ENCODE measurements at regions not wholly inside any gene's neighbourhood (a gene's known extent, or its start where the extent isn't known, plus 50 kb on each side); places are given as distances from the start of the nearest gene placed in this dataset.

DNA sequence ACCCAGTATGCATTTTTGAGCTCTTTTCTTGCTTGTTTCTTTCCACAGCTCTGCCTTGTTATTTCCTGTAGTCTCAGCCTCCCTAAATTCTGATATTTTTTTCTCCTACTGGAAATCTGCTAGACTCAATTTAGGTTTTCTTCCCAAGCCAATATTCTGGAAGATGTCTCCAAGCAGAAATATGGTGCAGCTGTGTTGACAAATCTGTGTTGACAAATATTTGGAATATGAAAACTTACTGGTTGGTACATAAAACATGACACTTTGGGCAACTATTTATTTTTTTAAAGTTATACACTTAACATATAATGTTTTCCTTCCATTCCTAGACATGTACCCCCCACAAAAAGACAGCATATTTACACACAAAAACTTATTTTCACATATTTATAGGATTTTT is 1048.4 kb downstream of the NCAM2 start:
- no peak for DNase-seq (ENCODE audit: low read depth in 1 of 2, low spot score in 2 of 2)
- no peak for FAIRE-seq
- H4K8ac ChIP-seq (ENCODE audit: extremely low read depth, insufficient read depth, low read length): no peak overlapping the region
- no peak overlapping the region for H4K91ac ChIP-seq (replicated peaks; ENCODE audit: insufficient read length, low read length)
- no peak overlapping the region for H2AK5ac ChIP-seq (ENCODE audit: low read depth, low read length)
- H4K5ac ChIP-seq (ENCODE audit: insufficient read length, low read depth, low read length): no peak overlapping the region
- no peak overlapping the region for H3K18ac ChIP-seq (ENCODE audit: extremely low read depth, low read length)
- no peak overlapping the region for H3K4me2 ChIP-seq (ENCODE audit: insufficient read depth in 1 of 2, low read depth in 2 of 2, low read length in 2 of 2)
- no peak overlapping the region for H2BK15ac ChIP-seq (ENCODE audit: low read length)
- no peak overlapping the region for H3K4me3 ChIP-seq (ENCODE audit: extremely low read depth in 1 of 4, insufficient read depth in 2 of 4, low read depth in 3 of 4, low read length in 4 of 4)
- no peaks in the 10 kb centered on the region for H3K79me2 ChIP-seq (ENCODE audit: control insufficient read depth in 1 of 2, insufficient read depth in 2 of 2, low read length in 2 of 2)
- CTCF ChIA-PET (ENCODE audit: partially characterized antibody): no interaction called here
- H3K14ac ChIP-seq (ENCODE audit: insufficient read length): no peak overlapping the region
- no peak overlapping the region for H3K56ac ChIP-seq (replicated peaks; ENCODE audit: insufficient read length, low read depth, low read length)
- H3K4ac ChIP-seq (replicated peaks; ENCODE audit: insufficient read length, low read depth, low read length): no peak overlapping the region
- H3K9ac ChIP-seq (replicated peaks in 1 of 4; ENCODE audit: extremely low read depth in 1 of 4, low read depth in 3 of 4, low read length in 3 of 4): no peak overlapping the region
- H3K27me3 ChIP-seq (replicated peaks in 1 of 4; ENCODE audit: control insufficient read depth in 3 of 4, extremely low read depth in 1 of 4, insufficient read depth in 3 of 4, low read length in 3 of 4): no peaks in the 10 kb centered on the region
- H3K79me1 ChIP-seq (ENCODE audit: low read depth, low read length): no peaks in the 10 kb centered on the region
- H3K27ac ChIP-seq (ENCODE audit: low read depth, low read length): no peak overlapping the region
- H2BK120ac ChIP-seq (replicated peaks; ENCODE audit: low read depth, low read length): no peak overlapping the region
- no peaks in the 10 kb centered on the region for H3K23me2 ChIP-seq (ENCODE audit: low read depth, low read length)
- no peaks in the 10 kb centered on the region for H3K4me1 ChIP-seq (replicated peaks in 1 of 4; ENCODE audit: control insufficient read depth in 3 of 4, insufficient read depth in 4 of 4, low read length in 3 of 4)
- POLR2A ChIA-PET (ENCODE audit: partially characterized antibody): no interaction called here
- H3K23ac ChIP-seq (ENCODE audit: insufficient read length): no peak overlapping the region
- H4K20me1 ChIP-seq (replicated peaks in 1 of 2; ENCODE audit: control insufficient read depth in 1 of 2, insufficient read depth in 2 of 2, low read length in 2 of 2): no peaks in the 10 kb centered on the region
- no peak overlapping the region for H2BK20ac ChIP-seq (ENCODE audit: low read length)
- no peaks in the 10 kb centered on the region for H3K36me3 ChIP-seq (ENCODE audit: control insufficient read depth in 2 of 4, insufficient read depth in 4 of 4, low read length in 3 of 4)
- no peak overlapping the region for H2BK5ac ChIP-seq (ENCODE audit: low read depth, low read length)
- H2AFZ ChIP-seq (ENCODE audit: low read length): no peak overlapping the region
- no peak overlapping the region for H2BK12ac ChIP-seq (ENCODE audit: low read depth, low read length)
- 0 out of 4 replicates have a peak, but pooled peaks cover 0 to 3% of the 10 kb centered on the region in 2 experiments for H3K9me3 ChIP-seq (ENCODE audit: insufficient read depth in 2 of 2, low read depth in 1 of 2, low read length in 1 of 2)
- TF ChIP-seq, protein P1, sequence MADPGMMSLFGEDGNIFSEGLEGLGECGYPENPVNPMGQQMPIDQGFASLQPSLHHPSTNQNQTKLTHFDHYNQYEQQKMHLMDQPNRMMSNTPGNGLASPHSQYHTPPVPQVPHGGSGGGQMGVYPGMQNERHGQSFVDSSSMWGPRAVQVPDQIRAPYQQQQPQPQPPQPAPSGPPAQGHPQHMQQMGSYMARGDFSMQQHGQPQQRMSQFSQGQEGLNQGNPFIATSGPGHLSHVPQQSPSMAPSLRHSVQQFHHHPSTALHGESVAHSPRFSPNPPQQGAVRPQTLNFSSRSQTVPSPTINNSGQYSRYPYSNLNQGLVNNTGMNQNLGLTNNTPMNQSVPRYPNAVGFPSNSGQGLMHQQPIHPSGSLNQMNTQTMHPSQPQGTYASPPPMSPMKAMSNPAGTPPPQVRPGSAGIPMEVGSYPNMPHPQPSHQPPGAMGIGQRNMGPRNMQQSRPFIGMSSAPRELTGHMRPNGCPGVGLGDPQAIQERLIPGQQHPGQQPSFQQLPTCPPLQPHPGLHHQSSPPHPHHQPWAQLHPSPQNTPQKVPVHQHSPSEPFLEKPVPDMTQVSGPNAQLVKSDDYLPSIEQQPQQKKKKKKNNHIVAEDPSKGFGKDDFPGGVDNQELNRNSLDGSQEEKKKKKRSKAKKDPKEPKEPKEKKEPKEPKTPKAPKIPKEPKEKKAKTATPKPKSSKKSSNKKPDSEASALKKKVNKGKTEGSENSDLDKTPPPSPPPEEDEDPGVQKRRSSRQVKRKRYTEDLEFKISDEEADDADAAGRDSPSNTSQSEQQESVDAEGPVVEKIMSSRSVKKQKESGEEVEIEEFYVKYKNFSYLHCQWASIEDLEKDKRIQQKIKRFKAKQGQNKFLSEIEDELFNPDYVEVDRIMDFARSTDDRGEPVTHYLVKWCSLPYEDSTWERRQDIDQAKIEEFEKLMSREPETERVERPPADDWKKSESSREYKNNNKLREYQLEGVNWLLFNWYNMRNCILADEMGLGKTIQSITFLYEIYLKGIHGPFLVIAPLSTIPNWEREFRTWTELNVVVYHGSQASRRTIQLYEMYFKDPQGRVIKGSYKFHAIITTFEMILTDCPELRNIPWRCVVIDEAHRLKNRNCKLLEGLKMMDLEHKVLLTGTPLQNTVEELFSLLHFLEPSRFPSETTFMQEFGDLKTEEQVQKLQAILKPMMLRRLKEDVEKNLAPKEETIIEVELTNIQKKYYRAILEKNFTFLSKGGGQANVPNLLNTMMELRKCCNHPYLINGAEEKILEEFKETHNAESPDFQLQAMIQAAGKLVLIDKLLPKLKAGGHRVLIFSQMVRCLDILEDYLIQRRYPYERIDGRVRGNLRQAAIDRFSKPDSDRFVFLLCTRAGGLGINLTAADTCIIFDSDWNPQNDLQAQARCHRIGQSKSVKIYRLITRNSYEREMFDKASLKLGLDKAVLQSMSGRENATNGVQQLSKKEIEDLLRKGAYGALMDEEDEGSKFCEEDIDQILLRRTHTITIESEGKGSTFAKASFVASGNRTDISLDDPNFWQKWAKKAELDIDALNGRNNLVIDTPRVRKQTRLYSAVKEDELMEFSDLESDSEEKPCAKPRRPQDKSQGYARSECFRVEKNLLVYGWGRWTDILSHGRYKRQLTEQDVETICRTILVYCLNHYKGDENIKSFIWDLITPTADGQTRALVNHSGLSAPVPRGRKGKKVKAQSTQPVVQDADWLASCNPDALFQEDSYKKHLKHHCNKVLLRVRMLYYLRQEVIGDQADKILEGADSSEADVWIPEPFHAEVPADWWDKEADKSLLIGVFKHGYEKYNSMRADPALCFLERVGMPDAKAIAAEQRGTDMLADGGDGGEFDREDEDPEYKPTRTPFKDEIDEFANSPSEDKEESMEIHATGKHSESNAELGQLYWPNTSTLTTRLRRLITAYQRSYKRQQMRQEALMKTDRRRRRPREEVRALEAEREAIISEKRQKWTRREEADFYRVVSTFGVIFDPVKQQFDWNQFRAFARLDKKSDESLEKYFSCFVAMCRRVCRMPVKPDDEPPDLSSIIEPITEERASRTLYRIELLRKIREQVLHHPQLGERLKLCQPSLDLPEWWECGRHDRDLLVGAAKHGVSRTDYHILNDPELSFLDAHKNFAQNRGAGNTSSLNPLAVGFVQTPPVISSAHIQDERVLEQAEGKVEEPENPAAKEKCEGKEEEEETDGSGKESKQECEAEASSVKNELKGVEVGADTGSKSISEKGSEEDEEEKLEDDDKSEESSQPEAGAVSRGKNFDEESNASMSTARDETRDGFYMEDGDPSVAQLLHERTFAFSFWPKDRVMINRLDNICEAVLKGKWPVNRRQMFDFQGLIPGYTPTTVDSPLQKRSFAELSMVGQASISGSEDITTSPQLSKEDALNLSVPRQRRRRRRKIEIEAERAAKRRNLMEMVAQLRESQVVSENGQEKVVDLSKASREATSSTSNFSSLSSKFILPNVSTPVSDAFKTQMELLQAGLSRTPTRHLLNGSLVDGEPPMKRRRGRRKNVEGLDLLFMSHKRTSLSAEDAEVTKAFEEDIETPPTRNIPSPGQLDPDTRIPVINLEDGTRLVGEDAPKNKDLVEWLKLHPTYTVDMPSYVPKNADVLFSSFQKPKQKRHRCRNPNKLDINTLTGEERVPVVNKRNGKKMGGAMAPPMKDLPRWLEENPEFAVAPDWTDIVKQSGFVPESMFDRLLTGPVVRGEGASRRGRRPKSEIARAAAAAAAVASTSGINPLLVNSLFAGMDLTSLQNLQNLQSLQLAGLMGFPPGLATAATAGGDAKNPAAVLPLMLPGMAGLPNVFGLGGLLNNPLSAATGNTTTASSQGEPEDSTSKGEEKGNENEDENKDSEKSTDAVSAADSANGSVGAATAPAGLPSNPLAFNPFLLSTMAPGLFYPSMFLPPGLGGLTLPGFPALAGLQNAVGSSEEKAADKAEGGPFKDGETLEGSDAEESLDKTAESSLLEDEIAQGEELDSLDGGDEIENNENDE (IDR thresholded peaks at IDR 0.05; ENCODE audit: insufficient replicate concordance, low read length): no peak
- no peak for TF ChIP-seq FOSL1 (IDR thresholded peaks at IDR 0.05; ENCODE audit: insufficient read depth, low read depth, low read length)

Measured in H1 (cell line).